Right renal cortex interstitium (tissue), 3 donors: ENCODE measurements at regions not wholly inside any gene's neighbourhood (a gene's known extent, or its start where the extent isn't known, plus 50 kb on each side); places are given as distances from the start of the nearest gene placed in this dataset.

ENCODE experiments used
- DNase-seq, 3 donors: peaks; one replicate each; pipeline ENCODE4 v3.0.0-alpha.2; 2013; ENCODE audit warnings: low read depth in 3 of 3, low spot score in 2 of 3

DNA sequence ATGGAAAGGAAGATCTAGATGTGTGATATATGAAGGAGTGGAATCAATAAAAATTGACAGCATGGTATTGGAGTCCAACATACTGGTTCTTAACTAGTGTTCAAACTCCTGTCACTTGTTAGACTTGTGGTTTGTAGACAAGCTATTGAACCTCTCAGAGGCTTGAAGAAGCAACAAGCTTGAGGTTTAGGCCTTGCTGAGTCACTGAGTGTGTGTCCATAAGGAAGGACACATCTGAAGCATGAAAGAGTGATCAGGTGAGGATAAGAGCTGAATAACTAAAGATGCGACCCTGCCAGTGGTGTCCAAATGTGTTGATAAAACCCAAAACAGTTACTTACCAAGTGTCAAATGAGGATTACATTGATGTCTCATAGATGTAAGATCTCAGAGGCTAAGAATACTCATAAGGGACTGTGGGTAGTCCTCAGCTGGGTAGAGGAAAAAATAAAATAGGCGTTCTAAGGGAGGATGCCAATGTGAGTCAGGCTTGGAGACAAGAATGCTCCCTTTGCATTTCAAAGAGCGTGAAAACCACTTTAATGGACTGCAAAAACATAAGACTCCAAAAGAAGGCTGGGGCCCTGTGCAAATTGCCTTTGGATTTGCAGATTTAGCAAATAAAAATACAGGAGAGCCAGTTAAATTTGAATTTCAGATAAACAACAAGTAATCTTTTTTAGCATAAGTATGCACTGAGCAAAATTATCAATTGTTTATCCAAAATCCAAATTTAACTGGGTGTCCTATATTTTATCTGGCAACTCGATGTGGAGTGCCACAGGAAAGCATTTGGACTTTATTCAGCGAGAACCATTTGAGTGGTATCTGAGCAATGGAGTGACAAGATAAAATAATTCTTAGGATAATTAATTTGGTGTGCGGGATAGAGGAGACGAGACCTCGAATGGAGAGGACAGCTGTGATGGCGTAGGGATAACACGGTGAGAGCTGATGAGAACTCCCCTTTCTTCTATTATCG lies 757.3 kb upstream of the WWC1 start:
- DNase-seq: no peak

DNA sequence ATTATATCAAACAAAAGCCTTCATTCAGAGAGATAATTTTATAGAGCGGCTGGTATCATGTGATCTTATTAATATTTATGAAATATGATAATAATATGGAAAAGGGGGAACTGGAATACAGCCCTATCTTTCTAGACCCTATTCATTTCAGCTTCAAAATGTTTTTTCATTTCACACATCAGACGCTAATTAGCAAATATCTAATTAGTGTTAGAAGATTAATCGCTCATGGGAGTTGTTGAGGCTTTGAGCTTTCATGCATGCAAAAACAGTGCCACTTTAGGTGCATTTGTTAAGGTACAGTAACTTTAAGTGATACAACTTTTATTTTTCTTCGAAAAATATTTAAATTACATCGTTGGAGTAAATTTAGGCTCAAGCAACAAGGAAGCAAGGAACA lies 751.7 kb upstream of the WWC1 start:
- DNase-seq: no peak

DNA sequence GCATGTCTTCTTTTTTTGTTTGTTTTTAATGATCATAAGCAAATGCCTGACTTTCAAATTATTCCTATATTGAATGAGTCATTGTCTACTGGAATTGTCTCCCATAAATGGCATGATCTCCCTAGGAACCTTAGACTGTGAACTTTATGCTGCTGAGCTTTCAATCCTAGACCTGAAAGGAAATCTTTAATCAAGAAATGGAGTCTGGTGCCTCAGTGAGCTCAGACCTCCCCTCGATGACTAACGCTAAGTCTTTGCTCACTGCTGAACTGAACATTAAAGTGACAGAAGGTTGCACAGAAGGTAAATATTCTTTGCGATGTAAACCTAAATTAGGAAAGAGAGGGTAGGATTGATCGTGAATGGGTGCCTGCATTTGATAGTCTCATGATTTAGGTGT lies 745.2 kb upstream of the WWC1 start:
- no peak for DNase-seq

DNA sequence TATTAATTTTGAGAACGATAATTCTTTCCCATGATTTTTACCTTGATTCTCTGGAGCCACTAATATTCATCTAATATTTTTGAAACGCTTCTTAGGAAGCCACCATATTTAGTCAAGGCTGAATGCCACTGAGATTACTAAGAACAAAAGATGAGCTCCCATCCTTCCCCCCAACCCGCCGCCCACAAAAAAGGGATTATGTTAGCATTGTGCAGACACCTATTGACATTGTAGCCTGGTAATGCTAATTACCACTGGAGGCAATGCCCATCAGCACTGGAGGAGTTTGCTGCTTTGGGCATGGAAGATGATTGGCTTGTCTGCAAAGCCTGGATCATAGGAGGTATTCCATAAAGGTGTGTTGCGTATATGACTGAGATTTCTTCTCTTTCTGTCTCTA lies 739.1 kb upstream of the WWC1 start:
- DNase-seq: no peak

DNA sequence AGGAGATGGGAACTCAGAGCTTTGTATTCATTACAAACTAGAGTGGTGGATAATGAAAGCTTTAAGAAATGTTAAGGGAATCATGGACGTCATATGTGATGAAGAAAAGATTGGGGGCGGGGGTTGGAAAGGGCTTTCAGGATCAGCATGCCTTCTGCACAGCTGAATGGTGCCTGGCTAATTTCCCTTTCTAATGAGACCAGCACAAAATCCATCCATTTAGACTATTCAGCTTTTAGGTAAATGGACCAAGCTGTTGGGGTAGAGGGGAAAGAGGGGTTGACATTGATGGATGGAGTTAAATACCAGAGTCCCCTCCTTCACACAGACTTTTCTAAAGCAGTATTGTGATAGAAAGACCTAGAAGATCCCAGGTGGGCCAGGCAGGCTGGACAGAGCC lies 737.9 kb upstream of the WWC1 start:
- no peak for DNase-seq

DNA sequence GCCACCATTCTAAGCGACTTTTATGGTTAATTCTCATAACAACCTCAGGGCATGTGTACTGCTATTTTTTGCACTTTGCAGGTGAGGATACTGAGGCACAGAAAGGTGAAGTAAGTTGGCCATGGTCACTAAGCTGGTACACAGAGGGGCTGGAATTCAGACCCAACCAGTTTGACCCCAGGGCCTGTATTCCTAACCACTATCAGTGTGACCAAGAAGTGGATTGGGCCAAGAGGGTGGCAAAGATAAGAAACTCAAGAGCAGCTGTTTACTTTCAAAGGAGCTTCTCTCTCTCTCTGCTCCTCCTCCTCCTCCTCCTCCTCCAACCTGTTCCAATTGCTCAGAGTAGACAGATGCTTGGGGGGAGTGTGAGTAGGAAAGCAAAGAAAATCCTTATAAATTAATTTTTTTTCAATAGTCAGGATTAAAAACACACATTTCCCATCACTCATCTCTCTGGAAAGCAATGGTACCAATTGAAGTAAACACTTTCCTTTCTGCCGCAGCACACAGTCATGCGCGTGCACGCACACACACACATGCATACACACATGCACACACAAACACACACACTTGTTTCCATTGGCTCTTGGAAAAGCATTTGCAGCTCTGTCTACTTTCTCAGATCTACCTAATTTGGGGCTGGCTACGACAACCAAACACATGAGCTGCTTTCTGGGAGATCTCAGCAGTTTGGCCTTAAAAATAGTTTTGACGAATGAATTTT lies 736.7 kb upstream of the WWC1 start:
- no peak for DNase-seq

DNA sequence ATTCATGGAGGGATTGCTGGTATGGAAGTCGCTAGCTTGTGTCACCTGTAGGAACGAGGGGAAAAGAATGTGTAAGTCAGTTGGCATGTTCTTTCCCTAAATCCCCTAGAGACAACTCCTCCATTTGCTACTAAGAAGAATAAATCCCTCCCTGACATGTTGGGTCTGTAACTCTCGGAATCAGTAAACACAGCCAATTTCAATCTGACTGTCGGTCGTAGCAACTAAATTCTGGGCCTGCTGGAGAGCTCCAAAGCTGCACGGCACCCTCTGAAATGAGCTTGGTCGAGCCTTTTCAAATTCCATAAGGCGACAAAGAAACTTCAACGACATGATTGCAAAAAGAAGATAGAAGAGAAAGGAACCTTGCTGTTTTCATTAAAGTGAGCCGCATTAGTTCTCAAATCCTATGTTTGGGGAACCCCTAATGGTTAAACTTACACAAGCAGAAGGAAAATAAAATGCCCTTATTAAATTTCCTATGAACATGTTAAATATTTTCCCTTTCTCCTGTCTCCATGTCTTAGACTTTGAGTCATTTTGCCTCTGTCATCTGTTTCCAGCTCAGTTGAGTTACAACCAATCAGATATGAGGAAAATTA lies 735.8 kb upstream of the WWC1 start:
- DNase-seq: no peak

DNA sequence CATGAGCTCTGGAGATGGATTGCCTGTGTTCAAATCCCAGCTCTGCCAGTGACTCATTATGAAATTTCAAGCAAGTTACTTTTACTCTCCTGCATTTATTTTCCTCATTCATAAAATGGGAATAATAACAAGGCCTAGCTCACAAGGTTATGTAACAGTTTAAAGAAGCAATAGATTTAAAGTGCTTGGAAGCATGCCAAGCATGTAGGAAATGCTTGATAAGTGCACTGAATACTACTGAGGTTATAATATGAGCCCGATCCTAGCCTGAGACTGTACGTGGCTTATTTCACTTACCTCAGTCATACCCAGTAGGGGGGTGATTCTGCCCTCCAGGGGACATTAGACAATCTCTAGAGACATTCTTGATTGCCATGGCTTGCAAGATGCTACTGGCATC lies 734.1 kb upstream of the WWC1 start:
- no peak for DNase-seq

DNA sequence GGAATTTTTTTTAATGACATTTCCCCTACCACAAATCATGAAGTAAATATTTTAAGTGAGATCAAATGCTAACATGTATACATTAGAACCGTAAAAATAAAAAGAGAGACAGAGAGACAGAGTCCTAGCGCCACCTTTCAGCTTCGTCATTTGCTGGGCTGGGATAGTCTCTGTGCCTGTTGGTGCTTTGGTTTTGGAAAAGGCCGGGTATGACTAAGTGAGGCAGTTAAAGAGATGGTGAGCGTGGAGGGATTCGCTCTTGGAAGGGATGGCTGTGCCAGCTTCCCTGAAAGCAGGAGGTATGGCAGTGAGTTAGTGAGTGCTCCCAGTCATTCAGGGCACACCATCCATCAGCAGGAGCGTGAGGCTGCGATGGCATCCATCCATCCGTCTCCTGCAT lies 729.6 kb upstream of the WWC1 start:
- DNase-seq: no peak

DNA sequence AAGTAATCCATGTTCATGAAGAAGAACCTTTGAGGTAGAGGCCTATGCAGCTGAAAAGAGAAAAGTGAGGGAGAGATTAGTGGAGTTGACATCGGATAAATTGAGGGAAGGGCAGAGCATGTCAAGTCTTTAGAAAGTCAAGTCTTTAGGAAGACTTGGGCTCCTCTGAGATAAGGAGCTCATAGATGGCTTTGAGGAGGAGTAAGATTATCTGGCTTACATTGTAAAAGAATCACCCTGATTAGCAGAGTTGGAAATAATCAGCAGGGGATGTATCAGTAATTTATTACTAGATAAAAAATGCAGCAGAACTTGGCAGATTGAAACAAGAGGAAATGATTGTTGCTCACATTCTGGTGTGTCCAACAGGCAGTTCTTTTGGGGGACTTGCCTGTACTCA lies 727.2 kb upstream of the WWC1 start:
- no peak for DNase-seq

DNA sequence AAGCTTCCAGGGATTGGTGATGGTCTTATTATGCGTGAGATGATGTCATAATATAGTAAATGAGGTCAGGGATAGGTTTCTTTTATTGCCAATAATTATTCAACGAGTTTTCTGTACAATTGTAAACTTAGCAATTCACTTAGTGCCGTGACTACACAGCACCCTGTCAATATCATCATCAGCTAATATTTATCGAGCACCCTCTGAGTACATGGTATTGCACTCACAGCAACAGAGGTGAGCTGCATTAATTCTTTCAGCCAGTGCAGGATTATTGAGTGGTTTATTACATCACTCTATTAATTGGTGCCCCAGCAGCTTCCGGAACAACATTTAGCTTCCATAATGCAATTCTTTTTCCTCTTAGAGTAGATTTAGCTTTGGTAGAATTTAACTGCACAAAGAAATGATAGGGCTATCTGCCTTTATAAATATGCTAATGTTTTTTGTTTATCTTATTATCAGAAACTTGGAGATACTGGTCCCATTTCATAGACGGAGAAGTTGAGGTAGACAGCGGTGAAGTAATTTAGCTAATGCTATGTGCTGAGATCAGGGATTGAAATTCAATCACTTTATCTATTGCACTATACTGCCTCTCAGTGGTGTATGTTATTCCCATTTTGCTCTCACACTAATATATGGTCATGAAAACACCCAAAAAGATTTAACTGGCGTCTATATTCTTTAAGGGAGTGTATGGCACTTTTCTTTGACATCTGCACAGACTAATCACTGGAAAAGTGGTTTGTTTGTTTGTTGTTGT lies 726.1 kb upstream of the WWC1 start:
- DNase-seq: no peak

DNA sequence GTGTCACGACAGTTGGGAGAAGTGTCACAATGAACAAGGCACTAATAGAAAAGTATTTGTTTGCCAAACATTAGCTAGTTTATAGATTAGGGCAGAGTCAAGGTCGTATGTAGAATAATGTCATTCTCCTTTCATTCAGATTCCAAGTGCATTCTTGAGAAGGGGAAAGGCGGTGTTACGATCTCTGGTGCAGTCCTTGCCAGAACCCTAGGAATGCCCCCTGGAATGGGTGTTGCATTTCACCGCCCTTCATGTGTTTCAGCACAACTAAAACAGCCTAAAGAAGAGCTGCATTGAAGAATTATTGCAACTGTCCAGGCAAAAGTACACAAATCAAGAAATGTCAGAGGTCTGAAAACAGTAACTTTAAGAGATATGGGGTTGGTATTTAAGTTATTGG lies 721.0 kb upstream of the WWC1 start:
- DNase-seq: no peak

DNA sequence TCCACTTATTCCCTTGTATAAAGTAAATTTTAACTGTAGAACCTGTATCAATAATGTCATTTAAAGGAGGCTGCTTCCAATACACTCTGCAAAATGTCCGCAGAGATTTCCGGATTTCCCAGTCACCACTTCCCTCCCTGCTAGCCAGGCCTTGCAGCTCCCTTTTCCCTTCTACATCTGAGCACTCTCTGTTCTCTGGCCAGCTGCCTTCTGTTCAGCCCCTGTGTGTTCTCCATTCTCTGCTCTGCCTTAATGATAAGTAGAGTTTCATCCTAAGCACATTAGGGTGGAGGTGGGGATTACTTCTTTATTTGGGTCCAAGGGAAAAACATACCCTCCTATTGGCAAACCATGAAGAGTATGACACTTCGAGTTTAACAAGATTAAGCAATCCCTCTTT lies 719.6 kb upstream of the WWC1 start:
- no peak for DNase-seq

DNA sequence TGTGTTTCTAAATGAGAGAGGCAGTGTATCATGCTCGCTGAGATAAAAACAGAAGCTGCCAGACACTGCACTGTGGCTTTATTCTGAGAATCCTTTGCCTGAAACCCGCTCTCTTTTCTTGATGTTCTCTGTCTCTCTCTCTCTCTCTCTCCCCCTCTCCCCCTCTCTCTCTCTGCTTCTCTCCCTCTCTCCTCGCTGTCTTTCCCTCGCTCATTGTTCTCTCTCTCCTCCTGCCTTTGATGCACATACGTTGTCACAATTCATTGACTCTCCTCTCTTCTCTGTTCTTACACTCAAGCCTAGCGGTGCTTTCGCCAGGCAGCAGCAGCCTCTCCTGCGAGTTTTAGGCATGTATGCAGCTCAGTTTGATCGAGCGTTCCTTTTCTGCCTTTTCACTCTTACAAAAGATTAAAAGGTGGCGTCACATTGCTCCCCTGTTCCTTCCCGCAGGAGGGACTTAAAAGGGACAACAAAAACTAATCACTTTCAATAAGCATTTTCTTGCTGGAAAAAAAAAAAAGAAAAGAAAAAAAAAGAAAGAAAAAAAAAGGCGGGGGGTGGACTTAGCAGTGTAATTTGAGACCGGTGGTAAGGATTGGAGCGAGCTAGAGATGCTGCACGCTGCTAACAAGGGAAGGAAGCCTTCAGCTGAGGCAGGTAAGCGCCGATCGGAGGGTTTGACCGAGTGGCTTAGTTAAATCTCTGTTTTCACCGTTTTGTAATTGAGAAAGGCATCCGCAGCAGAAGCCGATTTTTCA lies 717.9 kb upstream of the WWC1 start:
- DNase-seq: peak; percentile 45 to 58 (median 54)

DNA sequence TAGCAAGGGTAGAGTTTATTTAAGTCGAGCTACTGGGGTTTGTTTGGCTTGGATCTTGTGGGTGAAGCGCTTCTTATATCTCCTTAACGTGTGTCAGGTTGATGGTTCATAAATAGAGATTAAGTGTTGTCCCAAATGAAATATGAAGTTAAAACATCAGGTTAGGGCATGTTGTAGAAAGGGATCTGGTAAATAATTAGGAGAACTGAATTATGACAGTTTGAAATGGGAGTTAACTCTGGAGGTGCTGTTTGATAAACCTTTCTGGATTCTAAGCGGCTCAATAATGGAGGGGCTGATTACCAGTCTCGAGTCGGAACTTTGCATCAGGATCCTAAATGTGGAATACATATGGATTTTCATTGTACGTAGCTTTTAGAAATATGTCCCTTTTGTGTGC lies 717.0 kb upstream of the WWC1 start:
- no peak for DNase-seq

DNA sequence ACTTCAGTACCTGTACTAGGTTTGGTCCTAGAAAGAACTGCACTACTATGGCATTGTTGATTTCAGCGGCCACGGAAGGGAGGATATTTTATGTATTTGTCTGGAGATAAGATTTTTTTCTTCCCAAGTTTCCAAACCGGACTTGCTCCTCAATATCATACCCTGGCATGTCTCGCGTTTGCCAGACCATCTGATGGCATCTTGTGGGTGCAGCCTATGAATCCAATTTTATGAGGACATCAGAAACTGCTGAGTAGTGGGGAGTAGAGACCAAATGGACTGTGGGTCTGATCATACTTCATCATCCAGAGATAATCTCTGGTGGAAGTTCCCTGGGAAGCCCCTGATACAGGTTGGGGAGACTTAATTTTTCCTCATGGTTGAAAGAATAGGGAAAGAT lies 716.1 kb upstream of the WWC1 start:
- no peak for DNase-seq

DNA sequence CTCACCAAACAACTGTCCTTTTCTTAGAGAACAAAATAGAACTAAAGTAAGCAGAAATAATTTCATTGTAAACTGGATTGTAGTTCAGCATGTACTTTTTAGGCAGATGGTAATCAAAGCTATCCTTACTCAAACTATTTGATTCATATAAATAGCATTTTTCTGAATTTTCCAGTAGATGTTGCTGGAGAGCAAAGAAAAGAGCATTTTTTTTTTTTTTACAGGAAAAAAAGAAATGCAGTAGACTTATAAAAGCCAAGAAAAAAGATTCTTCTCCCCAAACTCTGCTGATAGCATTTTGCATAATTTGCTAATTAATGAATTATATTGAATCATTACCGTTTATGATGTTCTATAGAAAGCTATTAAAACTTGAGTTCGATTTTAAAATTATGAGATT lies 715.3 kb upstream of the WWC1 start:
- no peak for DNase-seq

DNA sequence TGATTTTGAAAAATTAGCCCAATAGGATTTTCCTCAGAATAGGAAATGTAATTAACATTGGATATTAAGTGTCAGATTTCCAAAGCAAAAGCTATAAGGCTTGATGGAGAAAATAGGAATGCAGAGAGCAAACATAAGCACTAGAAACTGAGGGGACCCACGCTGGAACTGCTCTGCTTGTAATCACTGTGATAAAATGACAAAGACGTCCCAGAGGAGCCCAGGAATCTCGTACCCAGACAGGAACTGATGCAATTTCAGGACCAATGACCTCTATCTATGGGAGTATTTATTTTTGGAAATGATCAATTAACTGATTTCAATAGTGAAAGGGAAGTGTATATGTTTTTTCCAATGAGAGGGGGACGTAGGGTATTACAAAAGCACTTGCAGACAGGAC lies 714.5 kb upstream of the WWC1 start:
- DNase-seq: no peak

DNA sequence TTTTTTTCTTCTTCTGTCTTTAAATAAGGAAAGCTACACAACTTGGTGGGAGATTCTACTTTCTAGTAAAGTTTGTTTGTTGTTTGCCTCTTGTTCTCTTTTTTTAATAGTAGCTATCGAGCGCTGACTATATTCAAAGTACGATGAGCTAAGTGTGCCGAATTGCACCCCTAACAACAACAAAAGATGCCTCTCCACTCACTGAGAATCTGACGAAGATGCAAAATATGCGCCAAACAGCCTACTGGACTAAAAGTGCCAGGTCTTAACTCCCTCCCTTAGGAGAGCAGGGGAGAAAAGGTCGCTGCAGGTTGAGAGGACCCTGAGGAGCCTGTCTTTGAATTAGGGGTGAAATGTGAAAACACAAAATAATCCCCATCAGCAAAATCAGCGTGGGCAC lies 713.8 kb upstream of the WWC1 start:
- no peak for DNase-seq

DNA sequence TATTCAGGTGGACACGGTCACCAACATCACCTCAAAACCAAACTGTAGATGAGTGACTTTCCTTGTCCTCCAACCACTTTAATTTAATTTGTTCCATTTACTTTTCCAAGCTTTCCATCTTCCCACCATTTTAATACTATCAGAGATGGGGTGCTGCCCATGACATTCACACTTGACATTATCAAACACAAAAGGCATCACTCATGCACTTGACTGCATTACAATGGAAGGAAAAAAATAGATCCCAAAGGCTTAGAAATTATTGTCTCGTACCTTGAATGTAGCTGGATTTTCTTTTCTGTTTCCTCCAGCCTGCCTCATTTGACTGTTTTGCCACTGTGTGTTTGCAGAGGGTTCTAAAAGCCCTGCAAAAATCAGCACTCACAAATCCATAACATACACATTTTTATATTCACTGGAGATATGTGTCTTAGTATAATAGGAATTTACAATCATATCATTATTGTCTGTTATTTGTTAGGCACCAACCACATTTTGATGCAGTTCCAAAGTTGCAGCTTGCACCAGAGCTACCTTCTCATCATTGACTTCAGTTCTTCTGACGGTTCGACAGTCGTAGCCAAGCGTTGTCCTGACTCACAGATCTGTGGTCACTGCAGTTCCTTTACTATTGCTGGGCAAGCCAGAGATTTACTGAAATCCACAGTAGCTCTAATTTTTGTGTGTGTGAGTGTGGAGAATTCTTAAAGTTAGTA lies 712.3 kb upstream of the WWC1 start:
- no peak for DNase-seq
